ENCODE measurements at regions not wholly inside any gene's neighbourhood (a gene's known extent, or its start where the extent isn't known, plus 50 kb on each side); places are given as distances from the start of the nearest gene placed in this dataset.
A peak's percentile ranks its signal among the peaks of the same experiment; 100 is the strongest.

DNA sequence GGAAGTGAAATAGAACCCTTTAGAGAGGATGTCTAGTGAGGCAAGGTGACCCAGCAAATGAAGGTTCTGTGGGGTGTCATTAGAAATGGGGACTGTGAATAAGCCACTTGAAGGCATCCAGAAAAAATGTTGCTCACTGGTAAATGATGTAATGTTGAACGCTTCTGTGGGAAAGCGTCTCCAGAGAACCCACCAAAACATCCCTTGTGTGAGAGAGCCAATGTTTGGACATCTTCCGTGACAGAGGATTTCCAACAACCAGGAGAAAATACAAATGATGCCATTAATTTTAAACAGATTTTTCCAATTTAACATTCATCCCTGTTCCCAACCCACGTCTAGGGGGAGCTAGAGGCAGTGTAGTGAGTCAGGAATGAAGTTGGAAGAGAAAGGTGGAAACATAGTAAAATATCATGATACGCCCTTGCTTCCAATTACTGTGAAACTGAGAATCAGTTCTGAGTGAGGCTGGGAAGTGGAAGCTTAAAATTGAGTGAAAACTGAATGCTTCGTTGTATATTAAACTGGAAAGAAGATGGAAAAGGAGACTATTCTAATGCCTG lies 584.2 kb downstream of the CD109 start:
- TF ChIP-seq, protein P1, sequence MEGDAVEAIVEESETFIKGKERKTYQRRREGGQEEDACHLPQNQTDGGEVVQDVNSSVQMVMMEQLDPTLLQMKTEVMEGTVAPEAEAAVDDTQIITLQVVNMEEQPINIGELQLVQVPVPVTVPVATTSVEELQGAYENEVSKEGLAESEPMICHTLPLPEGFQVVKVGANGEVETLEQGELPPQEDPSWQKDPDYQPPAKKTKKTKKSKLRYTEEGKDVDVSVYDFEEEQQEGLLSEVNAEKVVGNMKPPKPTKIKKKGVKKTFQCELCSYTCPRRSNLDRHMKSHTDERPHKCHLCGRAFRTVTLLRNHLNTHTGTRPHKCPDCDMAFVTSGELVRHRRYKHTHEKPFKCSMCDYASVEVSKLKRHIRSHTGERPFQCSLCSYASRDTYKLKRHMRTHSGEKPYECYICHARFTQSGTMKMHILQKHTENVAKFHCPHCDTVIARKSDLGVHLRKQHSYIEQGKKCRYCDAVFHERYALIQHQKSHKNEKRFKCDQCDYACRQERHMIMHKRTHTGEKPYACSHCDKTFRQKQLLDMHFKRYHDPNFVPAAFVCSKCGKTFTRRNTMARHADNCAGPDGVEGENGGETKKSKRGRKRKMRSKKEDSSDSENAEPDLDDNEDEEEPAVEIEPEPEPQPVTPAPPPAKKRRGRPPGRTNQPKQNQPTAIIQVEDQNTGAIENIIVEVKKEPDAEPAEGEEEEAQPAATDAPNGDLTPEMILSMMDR (IDR thresholded peaks at IDR 0.05), result peak; percentile 24
- Mint-ChIP-seq H3K36me3 (ENCODE audit: low read depth) (peaks cover 1% of the 10 kb centered on the region), H3K4me1 (ENCODE audit: low read depth) (peaks cover 14% of the 10 kb centered on the region), H3K9me3 (ENCODE audit: low read depth) (no peaks in the 10 kb centered on the region), H3K4me3 (ENCODE audit: unreplicated experiment) (no peak overlapping the region), H3K27ac (ENCODE audit: unreplicated experiment) (no peak overlapping the region), H3K27me3 (ENCODE audit: low read depth) (no peaks in the 10 kb centered on the region)
- no peak for DNase-seq (ENCODE audit: low spot score)

GRCh38 chr6:74277777-74278186 lies 581.8 kb downstream of the CD109 start:
- Mint-ChIP-seq H3K27me3 (ENCODE audit: low read depth) (no peaks in the 10 kb centered on the region), H3K36me3 (ENCODE audit: low read depth) (peaks cover 3% of the 10 kb centered on the region), H3K27ac (ENCODE audit: unreplicated experiment) (no peak overlapping the region), H3K9me3 (ENCODE audit: low read depth) (no peaks in the 10 kb centered on the region), H3K4me1 (ENCODE audit: low read depth) (peaks cover 14% of the 10 kb centered on the region), H3K4me3 (ENCODE audit: unreplicated experiment) (no peak overlapping the region)
- TF ChIP-seq, protein P1 (IDR thresholded peaks at IDR 0.05), result no peak
- no peak for DNase-seq (ENCODE audit: low spot score)

- Mint-ChIP-seq H3K4me1 (ENCODE audit: low read depth) (peaks cover 14% of the 10 kb centered on the region), H3K27me3 (ENCODE audit: low read depth) (no peaks in the 10 kb centered on the region), H3K36me3 (ENCODE audit: low read depth) (peaks cover 1% of the 10 kb centered on the region), H3K4me3 (ENCODE audit: unreplicated experiment) (no peak overlapping the region), H3K9me3 (ENCODE audit: low read depth) (no peaks in the 10 kb centered on the region), H3K27ac (ENCODE audit: unreplicated experiment) (no peak overlapping the region)
- no peak for DNase-seq (ENCODE audit: low spot score)
- TF ChIP-seq, protein P1 (IDR thresholded peaks at IDR 0.05), result no peak
Measured at GRCh38 chr6:74273541-74273940, 577.5 kb downstream of the CD109 start.

DNA sequence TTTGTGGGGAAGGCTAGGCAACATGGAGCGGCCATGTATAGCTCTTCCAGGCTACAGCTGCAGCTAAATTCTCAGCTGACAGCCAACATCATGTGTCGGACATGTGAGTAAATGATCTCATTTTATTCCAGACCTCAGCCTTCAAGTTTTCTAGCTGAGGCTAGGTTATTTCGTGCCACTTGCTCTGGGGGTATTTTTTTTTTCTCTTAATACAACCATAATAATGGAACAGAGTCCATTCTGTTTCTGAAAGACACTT lies 573.5 kb downstream of the CD109 start:
- DNase-seq (ENCODE audit: low spot score), result no peak
- H3K27me3 Mint-ChIP-seq (ENCODE audit: low read depth), result no peaks in the 10 kb centered on the region
- no peaks in the 10 kb centered on the region for H3K4me1 Mint-ChIP-seq (ENCODE audit: low read depth)
- no peaks in the 10 kb centered on the region for H3K36me3 Mint-ChIP-seq (ENCODE audit: low read depth)
- H3K27ac Mint-ChIP-seq (ENCODE audit: unreplicated experiment), result no peak overlapping the region
- H3K9me3 Mint-ChIP-seq (ENCODE audit: low read depth), result peaks cover 2% of the 10 kb centered on the region
- H3K4me3 Mint-ChIP-seq (ENCODE audit: unreplicated experiment), result no peak overlapping the region
- TF ChIP-seq, protein P1 (IDR thresholded peaks at IDR 0.05), result no peak

- Mint-ChIP-seq H3K27ac (ENCODE audit: unreplicated experiment) (no peak overlapping the region), H3K9me3 (ENCODE audit: low read depth) (peaks cover 2% of the 10 kb centered on the region), H3K27me3 (ENCODE audit: low read depth) (no peaks in the 10 kb centered on the region), H3K4me1 (ENCODE audit: low read depth) (no peaks in the 10 kb centered on the region), H3K36me3 (ENCODE audit: low read depth) (no peaks in the 10 kb centered on the region), H3K4me3 (ENCODE audit: unreplicated experiment) (no peak overlapping the region)
- DNase-seq (ENCODE audit: low spot score), result no peak
- TF ChIP-seq, protein P1 (IDR thresholded peaks at IDR 0.05), result no peak
Measured at GRCh38 chr6:74268815-74269599, 573.0 kb downstream of the CD109 start.

Measured in chondrocyte (in vitro differentiated cells).